ENCODE measurements at regions not wholly inside any gene's neighbourhood (a gene's known extent, or its start where the extent isn't known, plus 50 kb on each side); places are given as distances from the start of the nearest gene placed in this dataset.

GRCh38 chrX:137482136-137482535, 83.8 kb upstream of the ZIC3 start:
- no peak for TF ChIP-seq EZH2 (IDR thresholded peaks at IDR 0.05; ENCODE audit: insufficient read depth, low read length)
- no peak for TF ChIP-seq CTCF (IDR thresholded peaks at IDR 0.05; ENCODE audit: insufficient read depth, low read depth, low read length)
